22Rv1 (cell line): ENCODE measurements at regions not wholly inside any gene's neighbourhood (a gene's known extent, or its start where the extent isn't known, plus 50 kb on each side); places are given as distances from the start of the nearest gene placed in this dataset.

Experiments used
- ZFX ChIP-seq: fragments of 450-650 bp; IDR thresholded peaks from 2 replicates; pipeline ENCODE4 v1.6.1; 2017; ENCODE audit warnings: antibody characterized with exemption, borderline replicate concordance
- TF ChIP-seq, protein P1 (sequence below): fragments of 450-650 bp; IDR thresholded peaks from 2 replicates; pipeline ENCODE4 v1.5.1; 2017; ENCODE audit warnings: mild to moderate bottlenecking

DNA sequence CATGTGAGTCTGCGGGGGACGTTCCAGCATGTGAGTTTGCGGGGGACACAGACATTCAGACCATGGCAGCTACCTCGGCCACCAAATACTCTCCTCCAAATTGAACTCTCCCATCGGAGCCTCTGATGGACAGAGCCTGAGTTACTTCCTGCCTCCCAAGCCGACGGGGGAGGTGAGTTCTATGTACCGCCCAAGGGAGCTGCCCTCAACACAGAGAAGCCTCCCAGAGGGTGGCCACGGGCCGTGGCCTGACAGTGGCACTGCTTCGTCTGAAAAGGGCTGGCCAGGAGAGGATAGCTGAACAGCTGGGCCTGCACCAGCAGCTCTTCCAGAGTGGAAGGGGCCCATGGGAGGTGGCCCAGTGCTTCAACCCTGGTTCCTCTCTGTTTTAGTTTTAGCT, 274.5 kb upstream of the PPP2R2D start:
- no peak for TF ChIP-seq ZFX
- TF ChIP-seq, protein P1, sequence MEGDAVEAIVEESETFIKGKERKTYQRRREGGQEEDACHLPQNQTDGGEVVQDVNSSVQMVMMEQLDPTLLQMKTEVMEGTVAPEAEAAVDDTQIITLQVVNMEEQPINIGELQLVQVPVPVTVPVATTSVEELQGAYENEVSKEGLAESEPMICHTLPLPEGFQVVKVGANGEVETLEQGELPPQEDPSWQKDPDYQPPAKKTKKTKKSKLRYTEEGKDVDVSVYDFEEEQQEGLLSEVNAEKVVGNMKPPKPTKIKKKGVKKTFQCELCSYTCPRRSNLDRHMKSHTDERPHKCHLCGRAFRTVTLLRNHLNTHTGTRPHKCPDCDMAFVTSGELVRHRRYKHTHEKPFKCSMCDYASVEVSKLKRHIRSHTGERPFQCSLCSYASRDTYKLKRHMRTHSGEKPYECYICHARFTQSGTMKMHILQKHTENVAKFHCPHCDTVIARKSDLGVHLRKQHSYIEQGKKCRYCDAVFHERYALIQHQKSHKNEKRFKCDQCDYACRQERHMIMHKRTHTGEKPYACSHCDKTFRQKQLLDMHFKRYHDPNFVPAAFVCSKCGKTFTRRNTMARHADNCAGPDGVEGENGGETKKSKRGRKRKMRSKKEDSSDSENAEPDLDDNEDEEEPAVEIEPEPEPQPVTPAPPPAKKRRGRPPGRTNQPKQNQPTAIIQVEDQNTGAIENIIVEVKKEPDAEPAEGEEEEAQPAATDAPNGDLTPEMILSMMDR: no peak
